ENCODE measurements at regions not wholly inside any gene's neighbourhood (a gene's known extent, or its start where the extent isn't known, plus 50 kb on each side); places are given as distances from the start of the nearest gene placed in this dataset.
"Not testable (repeated sequence)": the region's sequence is repeated elsewhere in the genome, so short reads cannot be mapped to it uniquely, and the experiment has no call there.

- H3K9me3 ChIP-seq (ENCODE audit: low read depth): no peaks in the 10 kb centered on the region
- no peaks in the 10 kb centered on the region for H3K4me1 ChIP-seq (ENCODE audit: low read depth)
- no peak for TF ChIP-seq CTCF (IDR thresholded peaks at IDR 0.05; ENCODE audit: low read depth, low read length)
- no peak overlapping the region for H3K4me3 ChIP-seq
- no peak overlapping the region for H3K27ac ChIP-seq
- no peaks in the 10 kb centered on the region for H3K27me3 ChIP-seq
- DNase-seq (ENCODE audit: low read depth in 1 of 2, low spot score in 1 of 2): no peak
- no peaks in the 10 kb centered on the region for H3K36me3 ChIP-seq
These were observed 1592.1 kb downstream of the EFNB2 start for GRCh38 chr13:104943331-104943730.

DNA sequence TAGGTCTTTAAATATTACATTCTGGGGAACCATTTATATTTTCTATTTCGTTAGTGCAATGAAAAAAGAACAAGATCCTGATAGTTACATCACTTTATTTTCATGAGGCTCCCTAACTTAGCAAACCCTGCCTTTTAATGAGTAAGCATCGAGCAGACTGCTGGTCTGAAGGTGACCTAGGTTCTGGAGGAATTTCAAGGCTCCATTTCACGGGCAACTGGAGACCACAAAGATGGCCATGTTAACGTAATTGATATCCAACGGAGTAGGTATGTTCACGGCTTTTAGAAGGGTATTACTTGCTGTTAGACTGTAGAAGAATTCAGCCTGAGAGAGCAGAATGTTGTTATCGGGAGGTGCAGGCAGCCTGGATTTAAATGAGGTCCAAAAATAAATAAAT, 1597.6 kb downstream of the EFNB2 start:
- no peak for TF ChIP-seq CTCF (IDR thresholded peaks at IDR 0.05; ENCODE audit: low read depth, low read length)
- H3K36me3 ChIP-seq: no peaks in the 10 kb centered on the region
- no peaks in the 10 kb centered on the region for H3K4me1 ChIP-seq (ENCODE audit: low read depth)
- no peak overlapping the region for H3K27ac ChIP-seq
- H3K27me3 ChIP-seq: no peaks in the 10 kb centered on the region
- no peaks in the 10 kb centered on the region for H3K9me3 ChIP-seq (ENCODE audit: low read depth)
- H3K4me3 ChIP-seq: no peak overlapping the region
- DNase-seq (ENCODE audit: low read depth in 1 of 2, low spot score in 1 of 2): no peak

GRCh38 chr13:104936304-104936703, 1599.2 kb downstream of the EFNB2 start:
- Histone ChIP-seq H3K4me3 (no peak overlapping the region), H3K27ac (no peak overlapping the region), H3K36me3 (no peaks in the 10 kb centered on the region), H3K4me1 (ENCODE audit: low read depth) (no peaks in the 10 kb centered on the region), H3K27me3 (no peaks in the 10 kb centered on the region), H3K9me3 (ENCODE audit: low read depth) (no peaks in the 10 kb centered on the region)
- no peak for DNase-seq (ENCODE audit: low read depth in 1 of 2, low spot score in 1 of 2)
- TF ChIP-seq CTCF (IDR thresholded peaks at IDR 0.05; ENCODE audit: low read depth, low read length): no peak

GRCh38 chr13:104920513-104920912, 1614.9 kb downstream of the EFNB2 start:
- not testable (repeated sequence) for H3K9me3 ChIP-seq (ENCODE audit: low read depth)

DNA sequence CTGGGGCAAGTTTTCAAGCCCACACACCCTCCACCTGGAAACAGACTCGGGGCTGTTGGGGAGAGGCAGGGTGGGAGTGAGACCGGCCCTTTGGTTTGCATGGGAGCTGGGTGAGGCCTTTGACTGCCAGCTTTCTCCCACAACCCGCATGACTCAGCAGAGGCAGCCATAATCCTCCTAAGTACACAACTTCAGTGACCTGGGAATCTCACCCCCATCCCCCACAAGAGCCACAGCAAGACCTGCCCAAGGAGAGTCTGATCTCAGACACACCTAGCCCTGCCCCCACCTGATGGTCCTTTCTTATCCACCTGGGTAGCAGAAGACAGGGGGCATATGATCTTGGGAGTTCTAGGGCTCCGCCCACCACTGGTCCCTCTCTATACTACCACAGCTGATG, 1615.4 kb downstream of the EFNB2 start:
- no peak for DNase-seq (ENCODE audit: low read depth in 1 of 2, low spot score in 1 of 2)
- Histone ChIP-seq H3K4me1 (ENCODE audit: low read depth) (no peaks in the 10 kb centered on the region), H3K36me3 (no peaks in the 10 kb centered on the region), H3K27me3 (no peaks in the 10 kb centered on the region), H3K9me3 (ENCODE audit: low read depth) (no peaks in the 10 kb centered on the region), H3K4me3 (no peak overlapping the region), H3K27ac (no peak overlapping the region)
- TF ChIP-seq CTCF (IDR thresholded peaks at IDR 0.05; ENCODE audit: low read depth, low read length): no peak

More at GRCh38 chr13:104920513-104920912, 1614.9 kb downstream of the EFNB2 start:
- not testable (repeated sequence) for DNase-seq (ENCODE audit: low read depth in 1 of 2, low spot score in 1 of 2); H3K27me3 ChIP-seq; H3K27ac ChIP-seq; H3K4me1 ChIP-seq (ENCODE audit: low read depth); H3K36me3 ChIP-seq; H3K4me3 ChIP-seq

DNA sequence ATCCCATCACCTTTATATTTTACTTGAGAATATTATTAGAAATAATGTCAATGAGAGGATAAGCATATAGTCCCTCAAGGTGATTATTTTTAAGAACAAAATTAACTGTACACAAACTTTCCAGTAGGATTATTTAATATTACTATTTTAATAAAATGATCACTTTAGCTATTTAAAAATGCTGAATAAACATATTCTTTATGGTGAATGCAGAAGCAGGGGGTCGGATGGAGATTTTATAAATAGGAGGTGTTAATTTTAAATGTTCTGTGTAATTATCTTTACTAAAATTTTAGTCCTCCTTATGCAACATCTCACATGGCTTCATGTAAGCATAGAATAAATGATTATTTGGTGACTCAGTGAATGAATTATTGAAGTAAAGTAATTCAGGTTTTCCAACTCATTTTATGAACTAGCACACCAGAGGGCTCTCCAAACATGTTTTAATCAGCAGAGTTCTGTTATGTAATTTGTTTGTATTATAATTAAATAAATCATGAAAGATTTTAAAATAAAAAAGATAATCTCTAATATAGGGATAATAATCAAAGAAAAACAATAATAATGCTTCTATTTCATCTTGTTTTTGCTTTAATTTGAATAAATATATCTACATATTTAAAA, 1635.2 kb downstream of the EFNB2 start:
- Histone ChIP-seq H3K4me3 (no peak overlapping the region), H3K27me3 (no peaks in the 10 kb centered on the region), H3K27ac (no peak overlapping the region), H3K36me3 (no peaks in the 10 kb centered on the region), H3K9me3 (ENCODE audit: low read depth) (no peaks in the 10 kb centered on the region), H3K4me1 (ENCODE audit: low read depth) (peaks cover 6% of the 10 kb centered on the region)
- no peak for TF ChIP-seq CTCF (IDR thresholded peaks at IDR 0.05; ENCODE audit: low read depth, low read length)
- DNase-seq (ENCODE audit: low read depth in 1 of 2, low spot score in 1 of 2): no peak

All from cardiac muscle cell (in vitro differentiated cells and primary cell).